Sciatic nerve (tissue), 2 donors: ENCODE measurements at regions not wholly inside any gene's neighbourhood (a gene's known extent, or its start where the extent isn't known, plus 50 kb on each side); places are given as distances from the start of the nearest gene placed in this dataset.
A peak's percentile ranks its signal among the peaks of the same experiment; 100 is the strongest.
"Not testable (repeated sequence)": the region's sequence is repeated elsewhere in the genome, so short reads cannot be mapped to it uniquely, and the experiment has no call there.

Experiments
- ATAC-seq: fragments of 200-7000 bp; cut with Tn5 transposase; one replicate; pipeline ENCODE4 v1.9.1; 2020; ENCODE audit warnings: mild to moderate bottlenecking, moderate library complexity
- DNase-seq: peaks from one replicate; pipeline ENCODE4 v3.0.0-alpha.2; 2020; ENCODE audit warnings: low spot score
- intact Hi-C: fragments of 100-400 bp; cut with DNase I; formaldehyde crosslinking; loops from one replicate; pipeline ENCODE4 v1.14.2; 2022
- donor health status: DM: no; HTN: no; CAD: no.
- donor health status: DM: no; HTN: no; CAD: no.

GRCh38 chr1:78715181-78715661 is 65.6 kb downstream of the IFI44 start:
- DNase-seq, result no peak
- intact Hi-C loops, result no loop called here
- ATAC-seq, result no peak

- no peak for DNase-seq
- intact Hi-C loops, result no loop called here
- ATAC-seq, result peak; percentile 75
Measured at GRCh38 chr1:78716186-78716585, 66.6 kb downstream of the IFI44 start.

- DNase-seq, result no peak
- no peak for ATAC-seq
- intact Hi-C loops, result no loop called here
Measured at GRCh38 chr1:78718566-78718965, 68.9 kb downstream of the IFI44 start.

- ATAC-seq, result no peak
- DNase-seq, result no peak
- intact Hi-C loops, result no loop called here
Measured at GRCh38 chr1:78721136-78721535, 71.5 kb downstream of the IFI44 start.

GRCh38 chr1:78722105-78722504 is 72.5 kb downstream of the IFI44 start:
- intact Hi-C loops, result no loop called here
- DNase-seq (no peak), ATAC-seq (no peak)

- ATAC-seq, result no peak
- no peak for DNase-seq
- intact Hi-C loops, result no loop called here
Measured at GRCh38 chr1:78722521-78722920, 72.9 kb downstream of the IFI44 start.

- no peak for ATAC-seq
- intact Hi-C loops, result no loop called here
- DNase-seq, result no peak
Measured at GRCh38 chr1:78722947-78723346, 73.3 kb downstream of the IFI44 start.

- intact Hi-C loops, result no loop called here
- DNase-seq, result no peak
Measured at GRCh38 chr1:78726686-78727085, 77.1 kb downstream of the IFI44 start.

GRCh38 chr1:78728359-78728758 is 78.7 kb downstream of the IFI44 start:
- DNase-seq (no peak), ATAC-seq (no peak)
- intact Hi-C loops, result no loop called here

More at GRCh38 chr1:78726686-78727085, 77.1 kb downstream of the IFI44 start:
- ATAC-seq, result no peak

- ATAC-seq, result no peak
- intact Hi-C loops, result no loop called here
- no peak for DNase-seq
Measured at GRCh38 chr1:78730054-78730453, 80.4 kb downstream of the IFI44 start.

- DNase-seq (no peak), ATAC-seq (no peak)
- intact Hi-C loops, result no loop called here
Measured at GRCh38 chr1:78731674-78732073, 82.0 kb downstream of the IFI44 start.

- DNase-seq, result no peak
- intact Hi-C loops, result no loop called here
- ATAC-seq, result no peak
Measured at GRCh38 chr1:78737241-78737640, 87.6 kb downstream of the IFI44 start.

- intact Hi-C loops, result no loop called here
- ATAC-seq (no peak), DNase-seq (no peak)
Measured at GRCh38 chr1:78743626-78744025, 94.0 kb downstream of the IFI44 start.

GRCh38 chr1:78745111-78745510 is 95.5 kb downstream of the IFI44 start:
- DNase-seq, result no peak
- intact Hi-C loops, result no loop called here
- no peak for ATAC-seq

- intact Hi-C loops, result not testable (repeated sequence)
Measured at GRCh38 chr1:78753679-78754078, 104.0 kb downstream of the IFI44 start.

GRCh38 chr1:78755986-78756385 is 106.4 kb downstream of the IFI44 start:
- DNase-seq (no peak), ATAC-seq (no peak)
- intact Hi-C loops, result no loop called here

More at GRCh38 chr1:78753679-78754078, 104.0 kb downstream of the IFI44 start:
- DNase-seq, ATAC-seq: not testable (repeated sequence)

GRCh38 chr1:78758506-78758905 is 108.9 kb downstream of the IFI44 start:
- intact Hi-C loops, result no loop called here
- DNase-seq (no peak), ATAC-seq (no peak)

GRCh38 chr1:78759881-78760280 is 110.2 kb downstream of the IFI44 start:
- ATAC-seq, result no peak
- no peak for DNase-seq
- intact Hi-C loops, result no loop called here

GRCh38 chr1:78760858-78761257 is 111.2 kb downstream of the IFI44 start:
- ATAC-seq, result no peak
- DNase-seq, result no peak
- intact Hi-C loops, result no loop called here

- intact Hi-C loops, result no loop called here
- DNase-seq (no peak), ATAC-seq (no peak)
Measured at GRCh38 chr1:78762113-78762512, 112.5 kb downstream of the IFI44 start.

- DNase-seq (no peak), ATAC-seq (no peak)
- intact Hi-C loops, result no loop called here
Measured at GRCh38 chr1:78765489-78765888, 115.9 kb downstream of the IFI44 start.

GRCh38 chr1:78779831-78780230 is 130.2 kb downstream of the IFI44 start:
- no peak for ATAC-seq
- DNase-seq, result no peak
- intact Hi-C loops, result no loop called here
